ENCODE measurements at regions not wholly inside any gene's neighbourhood (a gene's known extent, or its start where the extent isn't known, plus 50 kb on each side); places are given as distances from the start of the nearest gene placed in this dataset.

DNA sequence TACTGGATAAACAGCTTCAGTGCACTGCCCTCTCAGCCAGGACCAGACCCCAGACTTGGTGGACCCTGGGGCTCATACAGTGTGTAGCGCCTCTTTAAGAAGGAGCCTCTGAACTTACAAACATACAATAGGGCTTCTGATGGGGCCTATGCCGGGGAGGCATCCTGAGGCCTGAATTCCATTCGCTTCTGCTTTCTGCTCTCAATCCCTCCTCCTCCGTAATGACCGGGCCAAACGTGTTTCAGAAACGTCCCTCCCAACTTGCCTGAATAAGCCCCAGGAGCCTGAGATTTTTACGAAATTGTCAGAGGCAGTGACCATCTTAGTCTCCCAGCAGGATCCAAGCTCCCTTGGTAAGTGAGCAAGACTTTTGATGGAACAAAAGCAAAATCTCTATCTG lies 128.1 kb upstream of the BOD1 start:
- DNase-seq: no peak

DNA sequence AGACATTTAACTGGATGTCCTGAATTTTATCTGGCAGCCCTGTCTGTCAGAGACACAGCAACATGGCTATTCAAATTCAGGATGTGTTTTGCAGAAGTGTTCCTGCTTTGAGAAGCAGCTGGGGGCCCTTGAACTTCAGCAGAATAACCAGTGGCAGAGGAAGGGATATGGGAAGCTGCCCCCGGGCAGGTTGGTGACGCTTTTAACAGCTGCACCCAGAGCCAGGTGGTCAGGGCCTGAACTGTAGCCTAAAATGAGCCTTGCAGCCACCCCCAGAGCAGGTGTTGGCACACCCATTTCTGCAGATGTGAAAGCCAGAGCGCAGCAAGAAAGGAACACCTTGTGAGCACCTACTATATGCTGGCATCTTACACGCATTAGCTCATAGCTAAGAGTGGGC lies 128.7 kb upstream of the BOD1 start:
- DNase-seq: no peak

DNA sequence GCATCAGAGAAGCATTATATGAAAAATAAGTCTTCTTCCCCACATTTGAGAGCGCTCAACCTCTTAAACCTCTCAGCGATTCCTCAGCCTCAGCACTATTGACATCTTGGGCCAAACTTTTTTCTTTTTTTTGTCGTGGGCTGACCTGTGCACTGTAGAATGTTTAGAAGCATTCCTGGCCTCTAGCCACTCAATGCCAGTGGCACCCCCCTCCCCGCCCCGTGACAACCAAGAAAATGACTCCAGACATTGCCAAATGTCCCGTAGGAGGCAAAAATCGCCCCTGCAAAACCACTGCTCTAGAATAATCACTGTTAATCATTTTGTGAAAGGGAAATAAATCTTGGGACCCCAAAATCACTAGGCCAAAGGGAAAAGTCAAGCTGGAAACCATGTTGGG lies 129.1 kb upstream of the BOD1 start:
- no peak for DNase-seq

DNA sequence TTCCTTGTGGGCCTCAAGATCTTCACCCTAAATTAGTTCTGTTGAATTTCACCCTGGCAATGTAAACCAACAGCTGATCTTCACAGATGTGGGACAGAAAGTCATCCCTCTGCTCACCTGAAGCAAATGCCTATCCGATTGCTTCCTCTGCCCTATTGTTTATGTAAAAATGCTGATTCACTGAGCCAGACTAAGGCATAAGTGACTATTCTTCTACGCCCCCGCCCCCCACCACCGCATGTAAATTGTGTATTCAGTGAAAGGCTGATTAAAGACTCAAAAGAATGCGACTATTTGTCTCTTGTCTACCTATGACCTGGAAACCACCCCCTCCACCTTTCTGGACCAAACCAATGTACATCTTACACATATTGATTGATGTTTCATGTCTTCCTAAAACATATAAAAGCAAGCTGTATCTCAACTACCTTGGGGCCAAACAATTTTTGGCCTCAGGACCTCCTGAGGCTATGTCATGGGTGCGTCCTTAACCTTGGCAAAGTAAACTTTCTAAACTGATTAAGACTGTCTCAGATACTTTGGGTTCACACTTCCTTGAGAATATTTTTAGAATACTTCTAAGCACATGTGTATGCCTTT lies 129.7 kb upstream of the BOD1 start:
- DNase-seq: no peak

DNA sequence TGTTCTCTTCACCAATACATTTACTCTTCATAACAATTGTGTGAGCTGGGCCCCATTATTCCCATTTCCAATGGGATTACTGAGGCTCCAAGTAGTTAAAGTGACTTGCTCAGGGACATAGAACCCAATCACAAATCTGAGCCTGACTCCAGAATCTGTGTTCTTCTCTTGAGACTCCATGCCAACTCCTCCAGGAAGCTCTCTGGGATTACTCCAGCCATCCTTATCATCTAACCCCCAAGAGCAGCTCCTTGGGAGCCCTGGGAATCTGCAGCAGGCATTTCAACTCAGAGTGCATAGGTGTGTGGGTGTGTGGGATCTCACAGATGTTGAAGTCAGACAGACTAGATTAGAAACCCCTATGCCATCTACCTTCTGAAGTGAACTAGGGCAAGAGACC lies 131.4 kb upstream of the BOD1 start:
- DNase-seq: no peak

DNA sequence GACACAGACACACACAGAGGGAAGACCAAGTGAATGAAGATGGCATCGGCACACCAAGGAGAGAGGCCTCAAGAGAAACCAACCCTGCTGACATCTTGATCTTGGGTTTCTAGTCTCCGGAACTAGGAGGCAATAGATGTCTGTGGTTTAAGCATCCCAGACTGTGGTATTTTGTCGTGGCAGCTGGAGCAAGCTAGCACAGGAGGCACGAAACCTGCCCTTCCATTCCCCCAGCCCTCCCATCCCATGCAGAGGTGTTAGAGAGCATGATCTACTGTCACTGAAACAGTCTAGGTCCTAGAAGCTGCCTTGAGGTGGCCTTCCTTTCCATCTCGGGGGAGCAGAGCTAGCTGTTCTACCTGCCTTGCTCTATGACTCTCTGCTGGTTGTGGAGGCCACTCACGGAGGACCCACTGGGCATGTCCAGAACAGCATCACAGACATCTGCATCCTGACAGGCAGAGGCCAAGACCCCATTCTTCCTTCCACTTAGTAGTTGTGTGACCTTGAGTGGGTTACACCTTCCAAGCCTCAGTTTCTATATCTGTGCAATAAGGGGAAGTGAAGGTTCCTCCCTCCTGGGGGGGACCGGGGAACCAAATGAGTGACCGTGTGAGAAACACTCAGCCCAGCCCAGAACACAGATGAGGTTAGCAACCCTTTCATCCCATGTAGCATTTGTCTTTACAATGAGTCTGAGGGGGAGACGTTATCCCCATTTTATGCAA lies 134.3 kb upstream of the BOD1 start:
- no peak for DNase-seq

DNA sequence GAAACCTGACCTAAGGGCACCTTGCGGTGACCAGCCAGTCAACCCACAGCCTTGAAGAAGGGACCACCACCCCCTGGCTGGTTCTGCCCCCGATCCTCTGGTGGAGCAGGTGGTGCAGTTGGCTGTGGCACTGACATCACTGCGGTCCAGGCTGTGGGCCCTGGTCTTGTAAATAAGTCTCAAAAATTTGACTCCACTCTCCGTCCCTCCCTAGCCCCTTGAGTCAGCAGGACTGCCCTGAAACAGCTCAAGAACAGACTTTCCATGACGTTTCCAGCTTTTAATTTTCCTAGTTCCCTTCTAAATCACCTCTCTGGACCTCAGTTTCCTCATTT lies 134.8 kb upstream of the BOD1 start:
- DNase-seq: no peak

DNA sequence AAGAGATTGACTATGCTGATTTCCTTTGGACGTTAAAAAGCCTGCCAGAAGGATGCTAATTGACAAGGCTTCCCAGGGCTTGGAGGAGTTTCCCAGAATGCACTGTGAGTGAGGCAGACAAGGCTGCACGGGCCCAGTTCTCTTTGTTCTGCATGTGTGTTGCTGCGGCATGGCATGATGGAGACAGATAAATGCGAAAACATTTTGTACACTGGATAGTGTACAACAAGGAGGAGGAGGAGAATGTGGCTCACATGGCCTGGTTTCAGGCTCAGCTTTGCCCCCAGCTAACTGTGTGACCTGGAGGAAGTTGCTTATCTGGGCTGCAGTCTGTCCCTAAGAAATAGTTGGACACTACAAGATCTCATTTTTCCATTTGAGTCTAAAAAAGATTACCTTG lies 135.5 kb upstream of the CPEB4 start:
- no peak for DNase-seq

DNA sequence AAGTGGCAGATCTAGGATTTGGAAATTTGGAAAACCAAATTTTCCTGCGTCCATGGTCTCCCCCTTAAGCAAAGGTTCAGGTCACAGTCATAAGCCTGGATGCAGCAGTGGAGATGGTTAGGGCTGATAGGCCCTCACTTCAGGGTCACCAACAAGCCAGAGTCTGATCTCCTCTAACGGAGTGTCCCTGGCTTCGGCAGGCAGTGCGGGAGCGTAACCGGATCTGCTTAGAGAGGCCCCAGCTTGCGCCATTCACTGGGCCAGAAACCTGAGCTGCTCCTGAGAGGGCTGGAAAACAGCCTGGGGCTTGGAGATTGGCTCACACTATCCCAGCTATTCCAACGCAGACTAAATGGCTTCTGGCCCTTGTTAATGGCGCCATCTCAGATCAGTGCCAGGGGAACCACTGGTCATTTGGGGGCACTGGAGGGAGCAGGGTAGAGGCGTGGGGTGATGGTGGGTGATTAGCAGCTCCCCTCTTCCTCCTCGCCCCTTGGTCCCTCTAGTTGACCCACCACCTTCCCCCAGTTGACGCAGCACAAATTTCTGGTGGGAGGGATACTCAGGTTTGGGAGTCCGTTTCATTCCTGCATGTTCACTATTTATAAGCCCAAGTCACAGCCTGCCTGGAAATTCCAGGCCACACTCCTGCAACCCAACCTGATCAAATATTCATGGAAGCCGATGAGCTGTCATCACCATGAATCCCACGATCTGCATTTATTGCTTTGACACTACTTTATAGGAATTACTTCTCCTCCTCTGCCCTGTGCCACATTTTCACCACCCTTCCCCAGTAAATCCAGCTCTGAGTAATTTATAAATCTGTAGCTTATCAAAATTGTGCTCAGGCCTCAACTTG lies 134.6 kb upstream of the CPEB4 start:
- no peak for DNase-seq

DNA sequence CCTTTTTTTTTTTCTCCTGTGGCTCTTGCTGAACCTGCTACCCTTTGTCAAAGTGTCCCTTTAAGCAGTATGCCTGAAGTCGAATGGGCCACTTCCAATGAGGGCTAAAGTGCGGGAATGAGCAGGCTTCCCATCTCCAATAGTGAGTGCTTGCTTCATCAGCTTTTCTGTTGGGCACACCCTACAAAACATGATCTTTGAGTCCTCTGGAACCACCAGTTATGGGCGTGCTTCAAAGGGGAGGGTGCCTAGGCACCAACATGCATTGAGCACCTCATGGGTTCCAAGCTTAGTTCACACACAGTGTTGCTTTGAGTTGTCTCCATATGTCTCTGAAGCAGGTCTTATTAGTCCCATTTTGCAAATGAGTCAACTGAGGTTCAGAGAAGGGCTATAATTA lies 132.8 kb upstream of the CPEB4 start:
- DNase-seq: no peak

DNA sequence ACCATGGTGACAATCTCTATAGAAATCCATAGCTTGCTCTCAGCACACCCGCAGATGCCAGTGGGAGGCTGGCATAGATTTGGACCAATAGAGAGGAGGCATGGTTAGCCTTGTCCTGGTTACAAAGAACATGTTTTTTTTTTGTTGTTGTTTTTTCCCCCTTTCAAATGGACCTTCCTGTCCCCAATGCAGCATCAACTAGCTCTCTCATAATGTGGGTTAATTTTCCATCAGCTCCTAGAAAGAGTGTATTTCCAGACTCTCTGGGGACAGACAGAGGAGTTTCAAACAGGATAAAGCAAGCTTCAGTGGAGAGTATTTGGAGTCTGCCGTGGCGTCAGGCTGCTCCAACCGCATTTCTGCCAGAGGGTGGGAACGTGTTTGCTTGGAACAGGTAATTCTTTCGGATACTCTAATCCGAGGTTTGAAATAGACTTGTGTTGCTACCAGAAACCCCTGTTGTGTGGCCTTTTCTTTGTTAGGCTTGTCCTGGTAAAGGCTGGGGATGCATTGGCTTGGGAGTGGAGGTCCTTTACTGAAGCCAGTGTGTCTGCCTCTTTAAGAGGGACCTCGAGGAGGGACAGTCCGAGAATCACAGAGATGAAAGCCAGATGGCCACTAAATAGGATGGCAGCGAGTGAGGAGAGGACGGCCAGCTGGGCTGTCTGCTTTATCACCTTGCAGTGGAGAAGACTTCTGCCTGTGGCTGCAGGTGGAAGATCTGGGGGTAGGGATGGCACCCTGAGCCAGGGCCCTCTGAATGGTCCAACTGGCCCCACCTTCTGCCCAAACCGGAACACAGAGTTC lies 130.5 kb upstream of the CPEB4 start:
- no peak for DNase-seq

DNA sequence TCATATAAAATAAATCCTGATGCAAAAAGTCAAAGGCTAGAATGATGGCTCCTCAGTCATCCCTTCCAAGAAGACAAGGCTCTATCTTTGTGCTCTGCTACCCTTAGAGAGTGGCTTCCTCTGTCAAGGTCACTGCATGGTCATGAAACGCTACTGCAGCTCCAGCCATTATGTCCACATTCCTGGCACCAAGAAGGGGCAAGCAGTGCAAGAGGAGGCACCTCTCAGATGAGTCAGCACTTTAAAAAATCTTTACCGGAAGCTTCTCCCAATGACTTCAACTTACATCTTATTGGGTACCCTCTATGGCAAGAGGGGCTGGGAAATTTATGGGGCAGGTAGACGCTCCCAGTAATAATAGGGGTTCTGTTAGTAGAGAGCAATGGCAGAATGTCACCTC lies 129.5 kb upstream of the CPEB4 start:
- no peak for DNase-seq

DNA sequence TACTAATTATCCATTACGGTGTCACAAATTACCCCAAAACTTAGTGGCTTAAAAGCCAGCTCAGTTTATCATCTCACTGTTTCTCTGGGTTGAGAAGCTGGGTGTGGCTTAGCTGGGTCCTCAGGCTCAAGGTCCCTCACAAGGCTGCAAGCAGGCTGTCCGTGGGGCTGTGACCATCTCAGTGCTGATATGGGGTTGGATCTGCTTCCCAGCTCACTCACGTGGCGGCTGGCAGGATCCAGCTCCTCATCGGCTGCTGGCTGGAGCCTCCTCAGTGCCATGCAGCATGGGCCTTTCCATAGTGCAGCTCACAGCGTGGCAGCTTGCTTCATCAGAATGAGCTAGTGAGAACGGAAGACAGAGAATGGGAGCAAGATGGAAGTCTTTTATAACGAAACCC lies 128.5 kb upstream of the CPEB4 start:
- DNase-seq: no peak

DNA sequence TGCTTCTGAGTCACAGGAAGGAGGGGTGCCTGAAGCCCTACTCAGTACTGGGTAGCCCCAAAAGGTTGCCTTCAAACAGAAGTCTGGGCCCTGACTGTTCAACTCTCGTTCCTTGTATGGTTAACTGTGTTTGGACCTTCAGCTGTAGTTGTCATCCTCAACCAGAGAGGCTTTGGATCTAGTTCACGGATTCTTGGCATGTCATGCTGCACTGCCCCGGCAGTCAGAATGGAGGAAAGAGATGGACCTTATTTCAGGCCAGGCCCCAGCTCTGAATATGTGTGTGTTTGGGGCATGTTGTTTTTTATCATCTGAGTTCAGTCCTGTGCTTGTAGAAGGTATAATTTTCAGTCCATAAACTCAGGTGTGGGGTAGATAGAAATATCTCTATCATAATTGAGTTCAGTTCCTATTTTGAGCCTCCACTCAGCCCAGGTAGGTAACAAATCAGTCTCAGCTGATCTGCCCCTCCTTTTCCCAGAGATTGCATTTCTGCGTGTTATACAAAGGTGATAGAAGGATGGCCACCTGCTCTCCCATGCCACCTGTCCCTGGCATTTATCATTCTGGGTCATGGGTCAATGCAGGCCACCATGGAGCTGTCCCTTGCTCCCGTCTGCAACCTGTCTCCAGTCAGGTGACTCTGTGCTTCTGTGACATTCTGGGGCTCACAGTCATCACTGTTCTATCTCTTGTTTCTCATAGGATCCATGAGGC lies 127.5 kb upstream of the CPEB4 start:
- no peak for DNase-seq

DNA sequence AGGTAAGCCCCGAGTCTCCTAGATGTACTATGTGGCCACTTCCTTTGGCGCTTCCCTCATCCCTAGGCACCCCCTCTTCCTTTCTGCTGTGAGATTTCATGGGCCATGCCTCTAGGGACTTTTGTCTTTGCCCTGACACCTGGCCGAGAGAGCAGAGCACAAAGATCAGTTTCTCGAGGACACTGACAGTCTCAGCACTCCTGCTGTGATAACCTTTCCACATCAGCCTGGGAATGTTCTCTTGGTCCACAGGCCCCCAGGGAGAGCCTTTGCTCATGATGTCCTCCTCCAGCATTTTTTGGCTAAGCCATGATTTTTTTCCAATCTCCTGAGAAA lies 127.0 kb upstream of the CPEB4 start:
- DNase-seq: no peak

DNA sequence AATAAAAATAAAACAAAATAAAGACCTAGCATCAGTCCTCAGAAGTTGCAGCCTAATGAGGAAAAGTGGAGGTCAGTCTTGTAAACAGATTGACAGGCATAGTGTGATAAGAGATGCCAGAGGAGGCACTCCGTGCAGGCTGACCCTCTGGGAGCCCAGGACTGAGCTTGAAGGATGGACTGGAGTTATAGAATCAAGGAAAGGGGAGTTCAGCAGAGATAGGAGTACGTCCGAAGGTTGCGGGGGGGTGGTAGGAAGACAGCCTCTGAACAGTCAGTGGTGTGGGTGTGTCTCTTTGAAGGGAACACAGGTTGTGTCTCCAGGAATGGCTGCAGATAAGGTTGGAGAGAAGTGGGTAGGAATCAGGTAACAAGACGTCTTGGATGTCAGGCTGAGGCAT lies 126.1 kb upstream of the CPEB4 start:
- no peak for DNase-seq

DNA sequence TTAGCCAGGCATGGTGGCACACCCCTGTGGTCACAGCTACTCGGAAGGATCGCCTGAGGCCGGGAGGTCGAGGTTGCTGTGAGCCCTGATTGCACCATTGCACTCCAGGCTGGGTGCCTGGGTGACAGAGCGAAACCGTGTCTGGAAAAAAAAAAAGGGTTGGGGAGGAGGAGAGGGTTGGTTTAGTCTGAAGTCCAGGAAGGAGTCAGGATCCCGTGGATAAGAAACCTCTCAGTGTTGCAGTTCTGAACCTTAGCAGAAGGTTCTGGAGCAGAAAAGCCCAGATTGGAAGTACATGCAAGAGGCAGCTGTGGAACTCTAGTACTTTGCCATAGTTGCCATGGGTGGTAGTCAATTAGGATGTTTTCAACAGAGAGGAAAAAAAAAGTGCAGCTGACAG lies 125.2 kb upstream of the CPEB4 start:
- no peak for DNase-seq

DNA sequence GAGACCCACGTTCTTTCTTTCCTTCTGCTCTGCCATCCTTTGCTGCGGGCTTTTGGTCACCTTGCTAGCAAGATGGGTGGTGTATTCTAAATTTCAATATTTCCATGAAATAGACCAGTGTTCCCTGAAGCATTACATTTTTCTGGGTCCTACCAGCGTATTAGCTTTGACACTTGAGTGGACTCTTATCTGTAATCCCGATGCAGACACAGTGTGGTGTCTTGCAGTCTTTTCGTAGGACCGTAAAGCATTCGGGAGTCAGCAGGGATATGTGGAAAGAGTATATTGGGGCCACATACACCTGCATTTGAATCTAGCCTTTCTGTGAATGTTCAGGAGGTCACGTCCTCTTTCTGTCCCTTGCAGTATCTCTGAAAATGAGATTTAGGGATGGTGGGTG lies 124.7 kb upstream of the CPEB4 start:
- DNase-seq: no peak

DNA sequence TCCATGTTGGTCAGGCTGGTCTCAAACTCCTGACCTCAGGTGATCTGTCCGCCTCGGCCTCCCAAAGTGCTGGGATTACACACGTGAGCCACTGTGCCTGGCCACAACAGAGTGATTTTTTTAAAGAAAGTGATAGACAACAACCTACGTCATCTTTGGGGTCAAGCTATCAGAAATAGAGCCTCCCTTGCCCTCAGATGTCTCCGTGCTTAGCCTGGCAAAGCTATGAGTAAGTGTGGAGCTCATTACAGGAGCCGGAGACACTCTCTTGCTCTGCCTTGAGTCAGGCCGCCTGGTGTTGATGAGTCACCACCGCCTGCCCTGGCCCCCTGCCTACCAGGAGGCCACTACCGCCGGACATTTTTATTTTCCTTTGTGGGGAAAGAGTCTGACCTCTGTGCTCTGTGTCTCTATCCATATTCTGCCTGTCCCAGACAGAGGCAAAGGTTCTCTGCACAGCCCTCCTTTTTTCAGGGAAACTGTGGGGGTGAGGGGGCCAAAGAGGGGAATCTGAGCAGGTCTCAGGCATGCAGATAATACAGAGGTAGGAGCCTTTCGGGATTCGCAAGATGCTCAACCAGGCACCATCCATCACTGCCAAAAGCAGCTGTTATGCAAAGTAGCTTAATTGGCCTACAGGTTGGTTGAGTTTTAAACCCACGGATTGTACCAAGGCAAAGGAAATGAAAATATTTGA lies 123.7 kb upstream of the CPEB4 start:
- DNase-seq: no peak

DNA sequence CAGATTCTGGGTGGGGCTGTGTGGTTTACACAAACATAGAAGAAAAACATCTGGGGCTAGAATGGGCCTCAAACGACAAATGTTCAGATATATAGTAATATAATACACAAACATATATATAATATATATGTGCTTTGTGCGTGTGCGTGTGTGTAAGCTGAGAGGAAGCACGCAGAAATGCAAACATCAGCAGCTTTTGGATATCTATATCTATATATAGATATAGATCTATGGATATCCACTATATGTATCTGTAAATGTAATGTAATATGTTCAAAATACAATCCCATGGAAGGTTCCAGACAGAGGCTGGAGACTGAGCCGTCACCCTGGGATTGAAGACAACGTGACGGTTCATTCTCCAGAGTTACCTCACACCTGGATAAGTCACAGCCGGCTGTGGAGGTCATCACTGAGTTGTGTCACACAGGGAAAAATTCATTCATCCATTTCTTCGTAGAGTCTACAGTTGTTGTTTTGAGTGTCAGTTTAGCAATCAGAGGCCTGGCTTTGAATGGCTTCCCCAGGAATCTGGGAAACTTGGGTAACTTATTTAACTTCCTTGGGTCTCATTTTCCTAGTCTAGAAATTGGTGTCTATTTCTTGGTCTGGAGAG lies 123.0 kb upstream of the CPEB4 start:
- no peak for DNase-seq

DNA sequence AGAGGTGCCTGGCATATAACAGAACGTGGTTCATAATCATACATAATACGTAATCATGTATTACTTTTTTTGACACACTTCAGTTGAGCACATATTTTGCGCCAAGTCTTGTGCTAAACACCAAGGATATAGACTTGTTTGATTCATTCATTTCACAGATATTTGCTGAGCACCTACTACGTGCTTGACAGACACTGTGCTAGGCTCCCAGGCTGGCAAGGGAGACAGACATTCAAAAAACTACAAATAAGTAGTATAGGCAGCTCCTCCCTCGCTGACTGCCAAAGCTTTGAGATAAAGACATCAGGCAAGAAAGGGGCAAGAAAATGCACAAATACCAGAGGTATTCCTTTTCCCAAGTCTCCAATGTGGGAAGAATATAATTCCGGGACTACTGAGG lies 122.5 kb upstream of the CPEB4 start:
- DNase-seq: no peak

All from stimulated activated CD4-positive, alpha-beta T cell treated with anti-CD3 and anti-CD28 coated beads, Interleukin-4, amount 100 ng/mL, for 24 hours (primary cell).